ENCODE measurements at regions not wholly inside any gene's neighbourhood (a gene's known extent, or its start where the extent isn't known, plus 50 kb on each side); places are given as distances from the start of the nearest gene placed in this dataset.

DNA sequence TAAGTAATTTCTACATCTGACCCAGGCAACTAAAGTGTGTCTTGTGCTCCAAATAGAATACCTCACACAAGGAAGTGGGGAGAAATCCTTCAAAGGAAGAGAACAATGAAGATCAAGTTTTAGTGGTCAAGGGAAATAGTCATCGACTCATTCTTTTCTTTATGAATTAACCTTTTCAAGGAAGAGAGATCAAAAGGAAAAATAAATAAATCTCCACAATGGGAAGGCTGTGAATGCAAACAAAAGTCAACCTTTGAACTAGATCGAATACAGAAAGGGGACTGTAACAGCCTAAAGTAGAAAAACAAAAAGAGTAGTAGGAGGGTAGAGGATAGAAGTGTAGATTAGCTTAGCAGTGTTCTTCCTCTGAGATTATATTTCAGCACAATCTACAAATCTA is 274.6 kb upstream of the COBL start:
- TF ChIP-seq, protein P1, sequence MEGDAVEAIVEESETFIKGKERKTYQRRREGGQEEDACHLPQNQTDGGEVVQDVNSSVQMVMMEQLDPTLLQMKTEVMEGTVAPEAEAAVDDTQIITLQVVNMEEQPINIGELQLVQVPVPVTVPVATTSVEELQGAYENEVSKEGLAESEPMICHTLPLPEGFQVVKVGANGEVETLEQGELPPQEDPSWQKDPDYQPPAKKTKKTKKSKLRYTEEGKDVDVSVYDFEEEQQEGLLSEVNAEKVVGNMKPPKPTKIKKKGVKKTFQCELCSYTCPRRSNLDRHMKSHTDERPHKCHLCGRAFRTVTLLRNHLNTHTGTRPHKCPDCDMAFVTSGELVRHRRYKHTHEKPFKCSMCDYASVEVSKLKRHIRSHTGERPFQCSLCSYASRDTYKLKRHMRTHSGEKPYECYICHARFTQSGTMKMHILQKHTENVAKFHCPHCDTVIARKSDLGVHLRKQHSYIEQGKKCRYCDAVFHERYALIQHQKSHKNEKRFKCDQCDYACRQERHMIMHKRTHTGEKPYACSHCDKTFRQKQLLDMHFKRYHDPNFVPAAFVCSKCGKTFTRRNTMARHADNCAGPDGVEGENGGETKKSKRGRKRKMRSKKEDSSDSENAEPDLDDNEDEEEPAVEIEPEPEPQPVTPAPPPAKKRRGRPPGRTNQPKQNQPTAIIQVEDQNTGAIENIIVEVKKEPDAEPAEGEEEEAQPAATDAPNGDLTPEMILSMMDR (conservative IDR thresholded peaks at IDR 0.05; ENCODE audit: low read depth, low read length): no peak
- TF ChIP-seq SMC3 (IDR thresholded peaks at IDR 0.05; ENCODE audit: low read depth, low read length) (no peak), MAFK (IDR thresholded peaks at IDR 0.05; ENCODE audit: low read depth, low read length) (no peak), RAD21 (IDR thresholded peaks at IDR 0.05; ENCODE audit: low read length) (no peak), POLR2A (IDR thresholded peaks at IDR 0.05; ENCODE audit: low read depth, low read length) (no peak)
